Upper lobe of right lung (tissue), 1 donor: ENCODE measurements at regions not wholly inside any gene's neighbourhood (a gene's known extent, or its start where the extent isn't known, plus 50 kb on each side); places are given as distances from the start of the nearest gene placed in this dataset.

Experiments
- ATAC-seq: fragments of 200-7000 bp; cut with Tn5 transposase; one replicate; pipeline ENCODE4 v1.9.1; 2020; ENCODE audit warnings: mild to moderate bottlenecking, moderate library complexity
- DNase-seq: peaks from one replicate; pipeline ENCODE4 v3.0.0-alpha.2; 2020
- H3K27ac ChIP-seq: fragments of 200-600 bp; one replicate; pipeline ENCODE4 v1.8.0; 2022
- H3K27me3 ChIP-seq: fragments of 200-600 bp; one replicate; pipeline ENCODE4 v1.8.0; 2022; ENCODE audit warnings: mild to moderate bottlenecking
- H3K36me3 ChIP-seq: fragments of 200-600 bp; one replicate; pipeline ENCODE4 v1.8.0; 2022
- H3K4me1 ChIP-seq: fragments of 200-600 bp; one replicate; pipeline ENCODE4 v1.8.0; 2022
- H3K4me3 ChIP-seq: fragments of 200-600 bp; one replicate; pipeline ENCODE4 v1.8.0; 2022; ENCODE audit warnings: mild to moderate bottlenecking
- H3K9me3 ChIP-seq: fragments of 200-600 bp; one replicate; pipeline ENCODE4 v1.8.0; 2022
- intact Hi-C: fragments of 100-400 bp; cut with DNase I; formaldehyde crosslinking; loops from one replicate; pipeline ENCODE4 v1.11.0; 2022
- TF ChIP-seq, protein P1 (sequence below): fragments of 200-600 bp; IDR thresholded peaks from one replicate; pipeline ENCODE4 v1.8.0; 2022; ENCODE audit warnings: antibody characterized with exemption
- donor health status: DM: no; HTN: yes; CAD: no; lungs with severe emphysema.

DNA sequence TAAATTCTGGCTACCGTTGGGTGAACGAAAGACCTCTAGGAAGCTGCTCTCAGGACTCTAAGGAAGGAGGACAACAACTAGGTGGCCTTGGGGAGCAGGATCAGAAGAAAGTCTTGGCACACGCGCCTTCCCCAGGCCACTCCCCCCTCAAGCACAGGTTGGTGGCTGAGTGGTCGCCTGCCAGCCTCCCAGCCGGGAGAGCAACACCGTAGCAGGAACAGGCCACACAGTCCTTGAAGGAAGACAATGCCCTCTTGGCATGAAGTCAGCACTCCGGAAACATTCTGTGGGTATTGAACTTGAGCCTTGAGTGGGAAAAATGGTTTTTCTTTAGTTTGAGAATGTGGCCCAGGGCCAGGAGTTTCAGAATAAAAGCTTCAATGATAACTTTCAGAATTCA, 87.4 kb upstream of the AGAP1 start:
- ATAC-seq (peak; percentile 64), DNase-seq (no peak)
- TF ChIP-seq, protein P1, sequence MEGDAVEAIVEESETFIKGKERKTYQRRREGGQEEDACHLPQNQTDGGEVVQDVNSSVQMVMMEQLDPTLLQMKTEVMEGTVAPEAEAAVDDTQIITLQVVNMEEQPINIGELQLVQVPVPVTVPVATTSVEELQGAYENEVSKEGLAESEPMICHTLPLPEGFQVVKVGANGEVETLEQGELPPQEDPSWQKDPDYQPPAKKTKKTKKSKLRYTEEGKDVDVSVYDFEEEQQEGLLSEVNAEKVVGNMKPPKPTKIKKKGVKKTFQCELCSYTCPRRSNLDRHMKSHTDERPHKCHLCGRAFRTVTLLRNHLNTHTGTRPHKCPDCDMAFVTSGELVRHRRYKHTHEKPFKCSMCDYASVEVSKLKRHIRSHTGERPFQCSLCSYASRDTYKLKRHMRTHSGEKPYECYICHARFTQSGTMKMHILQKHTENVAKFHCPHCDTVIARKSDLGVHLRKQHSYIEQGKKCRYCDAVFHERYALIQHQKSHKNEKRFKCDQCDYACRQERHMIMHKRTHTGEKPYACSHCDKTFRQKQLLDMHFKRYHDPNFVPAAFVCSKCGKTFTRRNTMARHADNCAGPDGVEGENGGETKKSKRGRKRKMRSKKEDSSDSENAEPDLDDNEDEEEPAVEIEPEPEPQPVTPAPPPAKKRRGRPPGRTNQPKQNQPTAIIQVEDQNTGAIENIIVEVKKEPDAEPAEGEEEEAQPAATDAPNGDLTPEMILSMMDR: no peak
- Histone ChIP-seq H3K4me1 (no peaks in the 10 kb centered on the region), H3K9me3 (no peaks in the 10 kb centered on the region), H3K27me3 (no peaks in the 10 kb centered on the region), H3K36me3 (no peaks in the 10 kb centered on the region), H3K4me3 (no peak overlapping the region), H3K27ac (no peak overlapping the region)
- intact Hi-C loops: no loop called here

DNA sequence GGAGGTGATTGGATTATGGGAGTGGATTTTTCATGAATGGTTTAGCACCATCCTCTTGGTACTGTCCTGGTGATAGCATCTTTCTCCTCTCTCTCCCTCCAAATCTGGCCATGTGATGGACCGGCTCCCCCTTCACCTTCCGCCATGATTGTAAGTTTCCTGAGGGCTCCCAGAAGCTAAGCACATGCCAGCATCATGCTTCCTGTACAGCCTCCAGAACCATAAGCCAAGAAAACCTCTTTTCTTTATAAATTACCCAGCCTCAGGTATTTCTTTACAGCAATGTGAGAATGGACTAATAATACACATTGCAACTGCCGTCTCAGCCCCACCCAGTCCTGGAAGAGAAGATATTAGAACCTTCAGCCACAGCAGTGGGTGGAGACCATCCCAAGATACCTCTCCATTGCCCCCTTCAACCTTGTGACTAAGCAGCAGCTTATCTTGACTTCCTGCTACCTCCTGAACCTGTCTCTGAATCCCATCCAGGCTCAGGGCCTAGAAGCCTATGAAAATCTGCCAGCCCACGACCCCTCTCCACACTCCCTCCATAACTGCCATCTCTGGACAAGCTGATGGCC, 81.8 kb upstream of the AGAP1 start:
- no peaks in the 10 kb centered on the region for H3K27me3 ChIP-seq
- no peak overlapping the region for H3K4me3 ChIP-seq
- H3K9me3 ChIP-seq: no peaks in the 10 kb centered on the region
- intact Hi-C loops: no loop called here
- peaks cover 5% of the 10 kb centered on the region for H3K4me1 ChIP-seq
- no peaks in the 10 kb centered on the region for H3K36me3 ChIP-seq
- no peak for DNase-seq
- H3K27ac ChIP-seq: no peak overlapping the region
- ATAC-seq: no peak
- TF ChIP-seq, protein P1: no peak

DNA sequence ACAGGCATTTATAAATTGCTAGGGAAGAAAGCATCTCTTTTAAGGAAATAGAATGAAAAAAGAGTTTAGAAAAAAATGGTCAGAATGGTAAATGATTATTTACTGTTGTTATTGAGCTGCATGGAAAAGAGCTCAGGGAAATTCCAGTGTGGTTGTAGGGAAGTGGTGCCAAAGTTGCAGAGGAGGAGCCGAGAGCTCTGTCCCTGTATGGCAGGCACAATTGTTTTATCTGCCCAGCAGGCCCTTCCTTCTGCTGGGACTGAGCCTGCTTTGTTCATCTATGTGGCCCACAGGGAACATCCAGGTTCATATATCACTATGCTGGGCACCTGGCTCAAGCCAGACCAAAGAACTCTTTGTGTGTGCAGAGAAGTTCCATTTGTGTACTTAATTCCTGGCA, 80.8 kb upstream of the AGAP1 start:
- Histone ChIP-seq H3K4me1 (peaks cover 16% of the 10 kb centered on the region), H3K4me3 (no peak overlapping the region), H3K9me3 (no peaks in the 10 kb centered on the region), H3K27ac (no peak overlapping the region), H3K36me3 (no peaks in the 10 kb centered on the region), H3K27me3 (no peaks in the 10 kb centered on the region)
- intact Hi-C loops: no loop called here
- ATAC-seq (no peak), DNase-seq (no peak)
- TF ChIP-seq, protein P1: no peak

DNA sequence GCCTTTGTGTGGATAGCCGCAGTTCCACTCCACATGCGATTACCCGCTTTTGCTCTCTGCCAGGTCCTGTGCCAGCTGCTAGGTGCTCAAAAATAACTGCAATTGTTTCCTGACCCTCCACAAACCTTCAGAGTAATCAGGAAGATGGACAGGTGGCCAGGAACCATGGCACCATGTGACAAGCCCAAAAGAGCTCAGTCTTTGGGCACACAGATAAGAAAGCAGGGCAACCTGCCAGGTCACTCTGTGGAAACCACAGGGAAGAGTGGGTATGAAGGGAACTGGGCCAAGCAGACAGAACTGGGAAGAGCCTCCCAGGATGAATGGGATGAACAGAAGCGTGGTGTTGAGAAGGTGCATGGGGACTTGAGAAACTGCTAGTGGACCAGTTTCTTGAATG, 79.4 kb upstream of the AGAP1 start:
- TF ChIP-seq, protein P1: no peak
- no peak for DNase-seq

DNA sequence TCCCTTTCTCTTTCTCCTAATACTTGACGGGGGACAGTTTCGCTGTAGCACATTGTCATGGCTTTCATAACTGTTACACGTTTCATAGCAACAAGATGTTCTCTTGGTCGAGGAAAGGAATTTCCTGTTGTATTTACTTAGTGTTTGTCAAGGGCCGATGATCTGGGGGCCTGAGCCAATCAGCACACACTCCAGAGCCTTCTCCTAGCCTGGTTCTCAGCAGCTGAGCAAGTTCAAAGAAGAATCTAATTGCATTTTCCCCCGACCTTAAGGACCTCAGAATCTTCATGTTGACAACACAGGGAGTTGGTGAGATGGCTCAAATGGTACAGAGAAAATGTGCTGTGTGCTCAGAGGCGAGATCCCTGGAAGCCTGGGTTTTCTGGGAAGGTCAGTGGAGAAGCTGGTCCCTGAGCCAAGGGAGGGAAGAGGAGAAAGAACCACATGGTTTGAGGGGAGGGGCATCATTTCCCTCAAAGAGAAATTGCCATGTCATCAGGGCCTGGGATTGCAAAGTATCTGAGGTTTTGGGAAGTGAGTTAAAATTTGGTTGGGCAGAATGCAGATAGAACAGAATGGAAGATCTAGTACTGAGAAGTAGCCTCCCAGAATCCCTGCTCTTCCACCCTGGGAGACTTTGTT, 76.9 kb upstream of the AGAP1 start:
- H3K4me3 ChIP-seq: no peak overlapping the region
- DNase-seq (no peak), ATAC-seq (peak; percentile 90)
- no peaks in the 10 kb centered on the region for H3K9me3 ChIP-seq
- H3K27ac ChIP-seq: peak overlapping the region; percentile 85
- H3K4me1 ChIP-seq: peaks cover 16% of the 10 kb centered on the region
- no peaks in the 10 kb centered on the region for H3K27me3 ChIP-seq
- H3K36me3 ChIP-seq: no peaks in the 10 kb centered on the region
- intact Hi-C loops: no loop called here
- TF ChIP-seq, protein P1: no peak

More for the DNA sequence above, 79.4 kb upstream of the AGAP1 start:
- no peaks in the 10 kb centered on the region for H3K36me3 ChIP-seq
- H3K4me1 ChIP-seq: peaks cover 16% of the 10 kb centered on the region
- peak; percentile 18 for ATAC-seq
- intact Hi-C loops: no loop called here
- H3K27me3 ChIP-seq: no peaks in the 10 kb centered on the region
- no peak overlapping the region for H3K4me3 ChIP-seq
- no peak overlapping the region for H3K27ac ChIP-seq
- no peaks in the 10 kb centered on the region for H3K9me3 ChIP-seq
